GM23338 (cell line): ENCODE measurements at regions not wholly inside any gene's neighbourhood (a gene's known extent, or its start where the extent isn't known, plus 50 kb on each side); places are given as distances from the start of the nearest gene placed in this dataset.

Experiments used
- ATAC-seq: fragments of 200-7000 bp; cut with Tn5 transposase; 3 replicates; pipeline ENCODE4 v1.9.1; 2020
- DNase-seq: peaks from one replicate; pipeline ENCODE4 v3.0.0-alpha.2; 2015; ENCODE audit warnings: low spot score
- H2AFZ ChIP-seq: fragments of 200-600 bp; sonication (generic); 2 replicates; pipeline ENCODE4 v1.8.0; 2016; ENCODE audit warnings: antibody characterized with exemption, mild to moderate bottlenecking, moderate library complexity
- H3F3A ChIP-seq: fragments of 200-600 bp; sonication (generic); replicated peaks from 2 replicates; pipeline ENCODE4 v1.8.0; 2017; ENCODE audit warnings: antibody characterized with exemption, mixed run types, low read depth
- H3K27ac ChIP-seq: fragments of 200-600 bp; sonication (generic); 2 replicates; pipeline ENCODE4 v1.6.1; 2016; ENCODE audit warnings: low read depth
- H3K27me3 ChIP-seq: fragments of 200-600 bp; sonication (generic); 2 replicates; pipeline ENCODE4 v1.8.0; 2016; ENCODE audit warnings: mild to moderate bottlenecking, mixed run types, moderate library complexity; ENCODE audit not compliant: insufficient read depth
- H3K36me3 ChIP-seq: fragments of 200-600 bp; sonication (generic); 2 replicates; pipeline ENCODE4 v1.8.0; 2016; ENCODE audit warnings: mild to moderate bottlenecking; ENCODE audit not compliant: insufficient read depth
- H3K4me1 ChIP-seq: fragments of 200-600 bp; sonication (generic); 2 replicates; pipeline ENCODE4 v1.8.0; 2016; ENCODE audit warnings: mild to moderate bottlenecking, moderate library complexity; ENCODE audit not compliant: insufficient read depth
- H3K4me2 ChIP-seq: fragments of 200-600 bp; sonication (generic); 2 replicates; pipeline ENCODE4 v1.7.1; 2017; ENCODE audit warnings: mixed run types
- H3K4me3 ChIP-seq: fragments of 200-600 bp; sonication (generic); 2 replicates; pipeline ENCODE4 v1.6.1; 2016; ENCODE audit warnings: mixed run types
- H3K79me2 ChIP-seq: fragments of 200-600 bp; sonication (generic); replicated peaks from 2 replicates; pipeline ENCODE4 v1.8.0; 2017; ENCODE audit warnings: mild to moderate bottlenecking; ENCODE audit not compliant: insufficient read depth
- H3K9me2 ChIP-seq: fragments of 200-600 bp; sonication (generic); 2 replicates; pipeline ENCODE4 v1.8.0; 2017; ENCODE audit not compliant: insufficient read depth
- H4K20me1 ChIP-seq: fragments of 200-600 bp; sonication (generic); replicated peaks from 2 replicates; pipeline ENCODE4 v1.8.0; 2017; ENCODE audit warnings: mild to moderate bottlenecking; ENCODE audit not compliant: insufficient read depth
- H3K27ac Mint-ChIP-seq: 2 replicates; pipeline ENCODE4 v1.8.0; 2020; ENCODE audit warnings: inconsistent platforms, mild to moderate bottlenecking, moderate library complexity, mixed read lengths
- H3K27me3 Mint-ChIP-seq: 3 replicates; pipeline ENCODE4 v1.8.0; 2022; ENCODE audit warnings: low read depth, mild to moderate bottlenecking, moderate library complexity, mixed read lengths, inconsistent platforms; ENCODE audit not compliant: insufficient read depth, poor library complexity
- H3K36me3 Mint-ChIP-seq: 3 replicates; pipeline ENCODE4 v1.8.0; 2021; ENCODE audit warnings: low read depth, mild to moderate bottlenecking, inconsistent platforms, moderate library complexity, mixed read lengths
- H3K4me1 Mint-ChIP-seq: 3 replicates; pipeline ENCODE4 v1.8.0; 2020; ENCODE audit warnings: mild to moderate bottlenecking, inconsistent platforms, mixed read lengths
- H3K4me3 Mint-ChIP-seq: 3 replicates; pipeline ENCODE4 v1.8.0; 2021; ENCODE audit warnings: moderate library complexity, mild to moderate bottlenecking, inconsistent platforms, mixed read lengths
- H3K9me3 Mint-ChIP-seq: 3 replicates; pipeline ENCODE4 v1.8.0; 2020; ENCODE audit warnings: moderate library complexity, mild to moderate bottlenecking, inconsistent platforms, mixed read lengths
- CREB1 ChIP-seq: fragments of 250-450 bp; sonication (Bioruptor Pico); IDR thresholded peaks from 2 replicates; pipeline ENCODE4 v1.5.0; 2020; ENCODE audit warnings: low read depth, mild to moderate bottlenecking, moderate library complexity
- CTCF ChIP-seq, 2 experiments: fragments of 200-600 bp in 1 of 2; sonication (generic) in 1 of 2; conservative IDR thresholded peaks; 2 replicates each; pipeline versions ENCODE4 v1.5.1 to v1.6.1; 2016 to 2017; ENCODE audit warnings: antibody characterized with exemption in 2 of 2, low read depth in 2 of 2, mild to moderate bottlenecking in 2 of 2, moderate library complexity in 1 of 2
- ETS1 ChIP-seq: IDR thresholded peaks from 2 replicates; pipeline ENCODE4 v1.6.1; 2016; ENCODE audit warnings: antibody characterized with exemption
- EZH2 ChIP-seq: fragments of 200-600 bp; sonication (generic); IDR thresholded peaks from one replicate; pipeline ENCODE4 v1.8.0; 2017; ENCODE audit warnings: antibody characterized with exemption, mild to moderate bottlenecking, low read depth; ENCODE audit not compliant: unreplicated experiment
- EZH2phosphoT487 ChIP-seq: fragments of 200-600 bp; sonication (generic); IDR thresholded peaks from one replicate; pipeline ENCODE4 v1.8.1; 2018; ENCODE audit warnings: antibody characterized with exemption; ENCODE audit not compliant: unreplicated experiment
- JUNB ChIP-seq: IDR thresholded peaks from one replicate; pipeline ENCODE4 v1.6.1; 2016; ENCODE audit warnings: antibody characterized with exemption; ENCODE audit not compliant: unreplicated experiment
- NANOG ChIP-seq: IDR thresholded peaks from 2 replicates; pipeline ENCODE4 v1.6.1; 2016; ENCODE audit warnings: antibody characterized with exemption, borderline replicate concordance
- POLR2AphosphoS5 ChIP-seq: IDR thresholded peaks from 2 replicates; pipeline ENCODE4 v1.6.1; 2016; ENCODE audit warnings: antibody characterized with exemption, low read depth
- REST ChIP-seq: IDR thresholded peaks from one replicate; pipeline ENCODE4 v1.6.1; 2018; ENCODE audit warnings: antibody characterized with exemption; ENCODE audit not compliant: unreplicated experiment
- STAT1 ChIP-seq: IDR thresholded peaks from one replicate; pipeline ENCODE4 v1.6.1; 2016; ENCODE audit warnings: antibody characterized with exemption; ENCODE audit not compliant: unreplicated experiment
- ZNF114 ChIP-seq: fragments of 250-450 bp; sonication (Bioruptor Pico); IDR thresholded peaks from 2 replicates; pipeline ENCODE4 v1.5.0; 2020; ENCODE audit warnings: mild to moderate bottlenecking, moderate library complexity
- ZNF331 ChIP-seq: fragments of 250-450 bp; sonication (Bioruptor Pico); IDR thresholded peaks from 2 replicates; pipeline ENCODE4 v1.5.0; 2020; ENCODE audit warnings: low read depth, mild to moderate bottlenecking, moderate library complexity
- ZNF462 ChIP-seq: fragments of 250-450 bp; sonication (Bioruptor Pico); IDR thresholded peaks from 2 replicates; pipeline ENCODE4 v1.5.0; 2020; ENCODE audit warnings: mild to moderate bottlenecking, moderate library complexity

- Histone ChIP-seq H3K79me2 (no peaks in the 10 kb centered on the region), H3K27ac (no peak overlapping the region), H4K20me1 (no peaks in the 10 kb centered on the region), H2AFZ (no peak overlapping the region), H3K4me1 (no peaks in the 10 kb centered on the region), H3F3A (no peaks in the 10 kb centered on the region), H3K36me3 (no peaks in the 10 kb centered on the region), H3K9me2 (no peaks in the 10 kb centered on the region), H3K4me3 (no peak overlapping the region), H3K4me2 (no peak overlapping the region), H3K27me3 (no peaks in the 10 kb centered on the region)
- peaks cover 4% of the 10 kb centered on the region; the same call in 2 of the 3 replicates for H3K9me3 Mint-ChIP-seq
- TF ChIP-seq EZH2 = no peak
- TF ChIP-seq REST = no peak
- TF ChIP-seq EZH2phosphoT487 = no peak
- TF ChIP-seq ZNF331 (CRISPR knock-in tag) = no peak
- no peak for TF ChIP-seq CREB1 (CRISPR knock-in tag)
- no peak for TF ChIP-seq POLR2AphosphoS5
- TF ChIP-seq CTCF (conservative IDR thresholded peaks at IDR 0.05; ENCODE audit: low read depth in 2 of 2) = no peak
- no peak for TF ChIP-seq ZNF462
- TF ChIP-seq ZNF114 (CRISPR knock-in tag) = no peak
- TF ChIP-seq STAT1 = no peak
- no peak for TF ChIP-seq ETS1
- no peak for TF ChIP-seq JUNB
- no peak for TF ChIP-seq NANOG
- DNase-seq (no peak), ATAC-seq (no peak)
- H3K27me3 Mint-ChIP-seq = no peaks in the 10 kb centered on the region
- peaks cover 2% of the 10 kb centered on the region; the same call in 1 of the 3 replicates for H3K36me3 Mint-ChIP-seq
- H3K4me1 Mint-ChIP-seq = no peaks in the 10 kb centered on the region
- H3K27ac Mint-ChIP-seq = no peak overlapping the region
- no peak overlapping the region for H3K4me3 Mint-ChIP-seq
Observed at GRCh38 chr6:9332241-9332780, 897.0 kb upstream of the SLC35B3 start.
